T-cell (primary cell): ENCODE measurements at regions not wholly inside any gene's neighbourhood (a gene's known extent, or its start where the extent isn't known, plus 50 kb on each side); places are given as distances from the start of the nearest gene placed in this dataset.

Source experiments
- ATAC-seq, 4 experiments: fragments of 200-7000 bp in 3 of 4; fragments of 150-1000 bp in 1 of 4; cut with Tn5 transposase; replicated peaks in 1 of 4; 1 replicate in 3 of 4; 2 replicates in 1 of 4; pipeline ENCODE4 v1.10.0; 2021; ENCODE audit warnings: moderate library complexity in 3 of 4, mild to moderate bottlenecking in 2 of 4, moderate number of reproducible peaks in 1 of 4
- CTCF ChIA-PET, 2 donors: fragments of 300-600 bp; sonication (Branson Sonifier 250); formaldehyde crosslinking; loops; one replicate each; lab custom pipeline; 2022; ENCODE audit warnings: antibody characterized with exemption in 2 of 2; lab: Charles Lee
- POLR2A ChIA-PET, 2 donors: fragments of 300-600 bp; sonication (Branson Sonifier 250); formaldehyde crosslinking; loops; one replicate each; lab custom pipeline; 2022; ENCODE audit warnings: antibody characterized with exemption in 2 of 2; lab: Charles Lee
- DNase-seq, 35 experiments: peaks; one replicate each; pipeline versions ENCODE4 v3.0.0 to v3.0.0-alpha.2; 2013 to 2023
- H3K27ac ChIP-seq: one replicate; pipeline ENCODE4 v1.5.1; 2013; ENCODE audit warnings: low read length
- H3K27me3 ChIP-seq, 2 experiments: replicated peaks in 1 of 2; 1 replicate in 1 of 2; 2 replicates in 1 of 2; pipeline versions ENCODE4 v1.6.1 to v1.7.0; 2013; ENCODE audit warnings: low read length in 1 of 2, mixed read lengths in 1 of 2; ENCODE audit not compliant: control insufficient read depth in 2 of 2, insufficient read depth in 2 of 2; ENCODE audit errors: extremely low read depth in 1 of 2
- H3K36me3 ChIP-seq, 2 donors: 1 replicate in 1 of 2; 2 replicates in 1 of 2; pipeline versions ENCODE4 v1.6.1 to v1.7.0; 2013; ENCODE audit warnings: low read length in 1 of 2; ENCODE audit not compliant: control insufficient read depth in 2 of 2, insufficient read depth in 1 of 2; ENCODE audit errors: extremely low read depth in 1 of 2
- H3K4me1 ChIP-seq, 2 experiments: 1 replicate in 1 of 2; 2 replicates in 1 of 2; pipeline versions ENCODE4 v1.6.1 to v1.7.0; 2013; ENCODE audit warnings: low read length in 2 of 2, mixed read lengths in 1 of 2; ENCODE audit not compliant: insufficient read depth in 2 of 2, control insufficient read depth in 1 of 2; ENCODE audit errors: extremely low read depth in 1 of 2
- H3K4me3 ChIP-seq, 2 donors: 1 replicate in 1 of 2; 2 replicates in 1 of 2; pipeline versions ENCODE4 v1.5.1 to v1.7.0; 2013; ENCODE audit warnings: mild to moderate bottlenecking in 2 of 2, low read length in 1 of 2, moderate library complexity in 1 of 2; ENCODE audit not compliant: control insufficient read depth in 1 of 2; ENCODE audit errors: extremely low read depth in 1 of 2
- H3K9me3 ChIP-seq: 2 replicates; pipeline ENCODE4 v1.7.0; 2013
- H3K27ac Mint-ChIP-seq, 2 donors: one replicate each; pipeline ENCODE4 v1.8.0; 2020 to 2021; ENCODE audit warnings: mild to moderate bottlenecking in 2 of 2, mixed read lengths in 2 of 2
- H3K27me3 Mint-ChIP-seq, 2 donors: one replicate each; pipeline ENCODE4 v1.8.0; 2021 to 2022; ENCODE audit warnings: mixed read lengths in 2 of 2
- H3K36me3 Mint-ChIP-seq: one replicate; pipeline ENCODE4 v1.8.0; 2021; ENCODE audit warnings: mixed read lengths
- H3K4me1 Mint-ChIP-seq, 3 donors: one replicate each; pipeline ENCODE4 v1.8.0; 2020 to 2022; ENCODE audit warnings: mixed read lengths in 3 of 3, mild to moderate bottlenecking in 1 of 3
- H3K4me3 Mint-ChIP-seq, 3 donors: one replicate each; pipeline ENCODE4 v1.8.0; 2020 to 2022; ENCODE audit warnings: mild to moderate bottlenecking in 3 of 3, mixed read lengths in 3 of 3, moderate library complexity in 3 of 3
- H3K9me3 Mint-ChIP-seq, 3 donors: one replicate each; pipeline ENCODE4 v1.8.0; 2020 to 2022; ENCODE audit warnings: mixed read lengths in 3 of 3
- WGBS: methylation state at CpG from one replicate; pipeline ENCODE4 v1.1.5; 2013; ENCODE audit warnings: missing lambda C conversion rate; ENCODE audit not compliant: insufficient coverage; 5-methylcytosine and 5-hydroxymethylcytosine counted together

- CTCF ChIA-PET, result no interaction called here
- WGBS, result 100% methylated on average over 1 of the region's 2 CpGs
Measured at GRCh38 chr6:20350215-20350614, 51.5 kb upstream of the E2F3 start.

GRCh38 chr6:20351534-20351933, 50.1 kb upstream of the E2F3 start:
- Histone ChIP-seq H3K27me3 (no peaks in the 10 kb centered on the region), H3K36me3 (no peaks in the 10 kb centered on the region), H3K9me3 (no peaks in the 10 kb centered on the region), H3K4me1 (no peaks in the 10 kb centered on the region), H3K4me3 (no peak overlapping the region), H3K27ac (no peak overlapping the region)
- peaks cover 0 to 3% (median under 1%) of the 10 kb centered on the region in 3 donors for H3K4me1 Mint-ChIP-seq
- ChIA-PET POLR2A (interaction anchor here in 1 of 2 donors (0.5 kb wide), 1 partner anchor 10 kb away, joined by 3 read pairs; no protein-coding TSS in a partner anchor), CTCF (no interaction called here)
- ATAC-seq, result no peak
- peaks cover 0 to 10% (median 3%) of the 10 kb centered on the region in 3 donors for H3K9me3 Mint-ChIP-seq
- peaks cover 8% of the 10 kb centered on the region for H3K36me3 Mint-ChIP-seq
- no peak overlapping the region for H3K27ac Mint-ChIP-seq
- H3K27me3 Mint-ChIP-seq, result no peaks in the 10 kb centered on the region
- H3K4me3 Mint-ChIP-seq, result no peak overlapping the region
- no peak for DNase-seq
- WGBS, result no CpG with 5 or more reads among the region's 4 CpGs

More at GRCh38 chr6:20350215-20350614, 51.5 kb upstream of the E2F3 start:
- Histone ChIP-seq H3K4me1 (no peaks in the 10 kb centered on the region), H3K9me3 (no peaks in the 10 kb centered on the region), H3K27me3 (no peaks in the 10 kb centered on the region), H3K4me3 (no peak overlapping the region), H3K27ac (no peak overlapping the region), H3K36me3 (no peaks in the 10 kb centered on the region)
- Mint-ChIP-seq H3K27me3 (no peaks in the 10 kb centered on the region), H3K36me3 (peaks cover 5% of the 10 kb centered on the region), H3K4me3 (no peak overlapping the region), H3K4me1 (peaks cover 0 to 5% (median 0%) of the 10 kb centered on the region in 3 donors), H3K27ac (no peak overlapping the region), H3K9me3 (peaks cover 2 to 10% (median 3%) of the 10 kb centered on the region in 3 donors)
- DNase-seq (no peak), ATAC-seq (no peak)
- POLR2A ChIA-PET, result no interaction called here
